ENCODE measurements at regions not wholly inside any gene's neighbourhood (a gene's known extent, or its start where the extent isn't known, plus 50 kb on each side); places are given as distances from the start of the nearest gene placed in this dataset.

- no peak for DNase-seq
Measured at GRCh38 chr6:91433660-91434534, 847.0 kb upstream of the MAP3K7 start.

GRCh38 chr6:91428953-91429560 lies 842.2 kb upstream of the MAP3K7 start:
- DNase-seq: no peak

- no peak for DNase-seq
Measured at GRCh38 chr6:91428296-91428695, 841.4 kb upstream of the MAP3K7 start.

GRCh38 chr6:91420243-91420642 lies 833.4 kb upstream of the MAP3K7 start:
- no peak for DNase-seq

- no peak for DNase-seq
Measured at GRCh38 chr6:91415031-91415605, 828.2 kb upstream of the MAP3K7 start.

- DNase-seq: no peak
Measured at GRCh38 chr6:91412532-91412931, 825.7 kb upstream of the MAP3K7 start.

- DNase-seq: no peak
Measured at GRCh38 chr6:91407706-91408105, 820.8 kb upstream of the MAP3K7 start.

GRCh38 chr6:91392951-91393350 lies 806.1 kb upstream of the MAP3K7 start:
- DNase-seq: no peak

- DNase-seq: no peak
Measured at GRCh38 chr6:91387290-91388059, 800.6 kb upstream of the MAP3K7 start.

- DNase-seq: no peak
Measured at GRCh38 chr6:91386204-91386603, 799.3 kb upstream of the MAP3K7 start.

GRCh38 chr6:91383207-91383606 lies 796.3 kb upstream of the MAP3K7 start:
- DNase-seq: no peak

- DNase-seq: peak; percentile 89
Measured at GRCh38 chr6:91376686-91377085, 789.8 kb upstream of the MAP3K7 start.

GRCh38 chr6:91366781-91367180 lies 779.9 kb upstream of the MAP3K7 start:
- DNase-seq: no peak

GRCh38 chr6:91358986-91359385 lies 772.1 kb upstream of the MAP3K7 start:
- no peak for DNase-seq

GRCh38 chr6:91352878-91353277 lies 766.0 kb upstream of the MAP3K7 start:
- no peak for DNase-seq

GRCh38 chr6:91352321-91352720 lies 765.4 kb upstream of the MAP3K7 start:
- no peak for DNase-seq

GRCh38 chr6:91350146-91350908 lies 763.5 kb upstream of the MAP3K7 start:
- no peak for DNase-seq

- DNase-seq: no peak
Measured at GRCh38 chr6:91341473-91341872, 754.6 kb upstream of the MAP3K7 start.

GRCh38 chr6:91340896-91341395 lies 754.1 kb upstream of the MAP3K7 start:
- DNase-seq: no peak

- no peak for DNase-seq
Measured at GRCh38 chr6:91337967-91338366, 751.1 kb upstream of the MAP3K7 start.

GRCh38 chr6:91330896-91331295 lies 744.0 kb upstream of the MAP3K7 start:
- DNase-seq: no peak

- DNase-seq: peak; percentile 91
Measured at GRCh38 chr6:91328241-91328640, 741.4 kb upstream of the MAP3K7 start.
